Ovary (tissue), 7 donors: ENCODE measurements at regions not wholly inside any gene's neighbourhood (a gene's known extent, or its start where the extent isn't known, plus 50 kb on each side); places are given as distances from the start of the nearest gene placed in this dataset.

ENCODE experiments used
- DNase-seq, 5 donors: peaks; one replicate each; pipeline ENCODE4 v3.0.0-alpha.2; 2019 to 2020
- H3K27ac ChIP-seq, 2 donors: fragments of 200-600 bp; one replicate each; pipeline versions ENCODE4 v1.5.1 to v1.8.0; 2019 to 2022
- H3K27me3 ChIP-seq: fragments of 200-600 bp; one replicate; pipeline ENCODE4 v1.8.0; 2022
- H3K36me3 ChIP-seq: fragments of 200-600 bp; sonication (generic); one replicate; pipeline ENCODE4 v1.5.1; 2019
- H3K4me1 ChIP-seq: one replicate; pipeline ENCODE4 v1.8.1; 2013; ENCODE audit warnings: mild to moderate bottlenecking, moderate library complexity; ENCODE audit not compliant: insufficient read depth
- H3K4me3 ChIP-seq: fragments of 200-600 bp; sonication (generic); one replicate; pipeline ENCODE4 v1.5.1; 2017
- H3K9me3 ChIP-seq, 2 donors: fragments of 200-600 bp in 1 of 2; sonication (generic) in 1 of 2; one replicate each; pipeline versions ENCODE4 v1.5.1 to v1.8.1; 2013 to 2019; ENCODE audit warnings: mild to moderate bottlenecking in 1 of 2, moderate library complexity in 1 of 2
- CTCF ChIP-seq, 3 donors: fragments of 450-650 bp in 2 of 3; fragments of 200-600 bp in 1 of 3; IDR thresholded peaks; one replicate each; pipeline versions ENCODE4 v1.5.1 to v1.8.0; 2016 to 2022; ENCODE audit warnings: antibody characterized with exemption in 3 of 3, mild to moderate bottlenecking in 1 of 3
- EP300 ChIP-seq: sonication (generic); formaldehyde crosslinking; IDR thresholded peaks from one replicate; pipeline ENCODE4 v1.6.1; 2017; ENCODE audit warnings: antibody characterized with exemption
- POLR2A ChIP-seq: fragments of 450-650 bp; IDR thresholded peaks from one replicate; pipeline ENCODE4 v1.6.1; 2017; ENCODE audit warnings: antibody characterized with exemption, mild to moderate bottlenecking, moderate library complexity
- WGBS, 3 donors: extraction: QIAGEN DNeasy Blood & Tissue Kit in 1 of 3; methylation state at CpG; one replicate each; pipeline versions ENCODE4 v1.1.5 to v1.1.7; 2013 to 2017; 5-methylcytosine and 5-hydroxymethylcytosine counted together
- intact Hi-C, 4 donors: fragments of 100-400 bp; cut with DNase I; formaldehyde crosslinking; loops; one replicate each; pipeline versions ENCODE4 v1.11.0 to v1.15.1; 2022 to 2023
- donor health status: DM: no; HTN: no; CAD: no; lungs with moderate emphysema.
- donor health status: DM: no; HTN: no; CAD: no.
- donor health status: Bipolar disorder and iron deficiency.
- donor health status: DM: no; HTN: no; CAD: no.
- donor health status: DM: yes; HTN: yes; CAD: no.

GRCh38 chr10:5583525-5584175 lies 58.9 kb downstream of the CALML3 start:
- Histone ChIP-seq H3K4me3 (no peak overlapping the region), H3K9me3 (no peaks in the 10 kb centered on the region), H3K4me1 (no peaks in the 10 kb centered on the region), H3K27me3 (no peaks in the 10 kb centered on the region), H3K27ac (no peak overlapping the region), H3K36me3 (no peaks in the 10 kb centered on the region)
- WGBS, 3 donors = 32 to 42% (median 37%) methylated on average over 18 of the region's 18 CpGs
- intact Hi-C loops = no loop called here
- DNase-seq = peak in 4 of 5 donors; percentile 25 to 73 (median 44)
- no peak for TF ChIP-seq POLR2A
- TF ChIP-seq CTCF (IDR thresholded peaks at IDR 0.05) = no peak
- TF ChIP-seq EP300 = no peak

GRCh38 chr10:5584895-5585516 lies 60.2 kb downstream of the CALML3 start:
- Histone ChIP-seq H3K36me3 (no peaks in the 10 kb centered on the region), H3K27ac (no peak overlapping the region), H3K4me3 (no peak overlapping the region), H3K27me3 (no peaks in the 10 kb centered on the region), H3K4me1 (no peaks in the 10 kb centered on the region), H3K9me3 (no peaks in the 10 kb centered on the region)
- TF ChIP-seq CTCF (IDR thresholded peaks at IDR 0.05) (no peak), EP300 (no peak), POLR2A (no peak)
- intact Hi-C loops = no loop called here
- DNase-seq = peak in 1 of 5 donors; percentile 19
- 69 to 79% (median 77%) methylated on average over 10 of the region's 10 CpGs for WGBS, 3 donors

GRCh38 chr10:5585517-5586206 lies 60.9 kb downstream of the CALML3 start:
- H3K27ac ChIP-seq = no peak overlapping the region
- 62 to 70% (median 64%) methylated on average over 7 of the region's 7 CpGs for WGBS, 3 donors
- no peaks in the 10 kb centered on the region for H3K36me3 ChIP-seq
- no peaks in the 10 kb centered on the region for H3K9me3 ChIP-seq
- TF ChIP-seq EP300 = no peak
- TF ChIP-seq CTCF (IDR thresholded peaks at IDR 0.05) = no peak
- no peak for TF ChIP-seq POLR2A
- DNase-seq = no peak
- H3K4me1 ChIP-seq = no peaks in the 10 kb centered on the region
- H3K27me3 ChIP-seq = no peaks in the 10 kb centered on the region
- H3K4me3 ChIP-seq = no peak overlapping the region
- intact Hi-C loops = no loop called here

GRCh38 chr10:5587151-5588079 lies 62.7 kb downstream of the CALML3 start:
- Histone ChIP-seq H3K27me3 (no peaks in the 10 kb centered on the region), H3K4me3 (no peak overlapping the region), H3K9me3 (no peaks in the 10 kb centered on the region), H3K27ac (no peak overlapping the region), H3K36me3 (no peaks in the 10 kb centered on the region), H3K4me1 (no peaks in the 10 kb centered on the region)
- TF ChIP-seq POLR2A (no peak), EP300 (no peak), CTCF (IDR thresholded peaks at IDR 0.05) (no peak)
- DNase-seq = peak in 1 of 5 donors; percentile 31
- intact Hi-C loops = no loop called here
- 70 to 75% (median 73%) methylated on average over 25 of the region's 25 CpGs for WGBS, 3 donors
